ENCODE measurements at regions not wholly inside any gene's neighbourhood (a gene's known extent, or its start where the extent isn't known, plus 50 kb on each side); places are given as distances from the start of the nearest gene placed in this dataset.
"Not testable (repeated sequence)": the region's sequence is repeated elsewhere in the genome, so short reads cannot be mapped to it uniquely, and the experiment has no call there.

GRCh38 chr9:111276431-111277128 lies 53.4 kb downstream of the OR2K2 start:
- no peak for DNase-seq (ENCODE audit: low spot score)

GRCh38 chr9:111274737-111275136 lies 55.3 kb downstream of the OR2K2 start:
- no peak for DNase-seq (ENCODE audit: low spot score)

GRCh38 chr9:111272581-111272980 lies 57.4 kb downstream of the OR2K2 start:
- no peak for DNase-seq (ENCODE audit: low spot score)

GRCh38 chr9:111271481-111272080 lies 58.4 kb downstream of the OR2K2 start:
- DNase-seq (ENCODE audit: low spot score), result no peak

GRCh38 chr9:111271047-111271446 lies 59.0 kb downstream of the OR2K2 start:
- DNase-seq (ENCODE audit: low spot score), result no peak

GRCh38 chr9:111266024-111266423 lies 64.0 kb downstream of the OR2K2 start:
- not testable (repeated sequence) for DNase-seq (ENCODE audit: low spot score)

- no peak for DNase-seq (ENCODE audit: low spot score)
Measured at GRCh38 chr9:111263116-111263515, 66.9 kb downstream of the OR2K2 start.

- DNase-seq (ENCODE audit: low spot score), result no peak
Measured at GRCh38 chr9:111258875-111259271, 71.2 kb downstream of the OR2K2 start.

GRCh38 chr9:111258209-111258874 lies 71.7 kb downstream of the OR2K2 start:
- no peak for DNase-seq (ENCODE audit: low spot score)

- DNase-seq (ENCODE audit: low spot score), result no peak
Measured at GRCh38 chr9:111253742-111254437, 76.1 kb downstream of the OR2K2 start.

- DNase-seq (ENCODE audit: low spot score), result no peak
Measured at GRCh38 chr9:111250875-111251842, 78.9 kb downstream of the OR2K2 start.

- no peak for DNase-seq (ENCODE audit: low spot score)
Measured at GRCh38 chr9:111237447-111237846, 92.6 kb downstream of the OR2K2 start.

GRCh38 chr9:111236332-111236731 lies 93.7 kb downstream of the OR2K2 start:
- DNase-seq (ENCODE audit: low spot score), result no peak

GRCh38 chr9:111233963-111234362 lies 96.1 kb downstream of the OR2K2 start:
- DNase-seq (ENCODE audit: low spot score), result no peak

- DNase-seq (ENCODE audit: low spot score), result peak; percentile 22
Measured at GRCh38 chr9:111232997-111233790, 96.8 kb downstream of the OR2K2 start.

- no peak for DNase-seq (ENCODE audit: low spot score)
Measured at GRCh38 chr9:111231801-111232580, 98.0 kb downstream of the OR2K2 start.

- DNase-seq (ENCODE audit: low spot score), result no peak
Measured at GRCh38 chr9:111222757-111223156, 107.3 kb downstream of the OR2K2 start.

- DNase-seq (ENCODE audit: low spot score), result no peak
Measured at GRCh38 chr9:111212874-111213273, 117.2 kb downstream of the OR2K2 start.

- DNase-seq (ENCODE audit: low spot score), result no peak
Measured at GRCh38 chr9:111198936-111199335, 131.1 kb downstream of the OR2K2 start.

GRCh38 chr9:111197256-111197655 lies 132.8 kb downstream of the OR2K2 start:
- DNase-seq (ENCODE audit: low spot score), result no peak

Measured in AG20443 (cell line).